ENCODE measurements at regions not wholly inside any gene's neighbourhood (a gene's known extent, or its start where the extent isn't known, plus 50 kb on each side); places are given as distances from the start of the nearest gene placed in this dataset.

- Histone ChIP-seq H3K4me1 (replicated peaks in 1 of 4; ENCODE audit: control insufficient read depth in 3 of 4, insufficient read depth in 4 of 4, low read length in 3 of 4) (peaks cover 4 to 13% (median 5%) of the 10 kb centered on the region in 4 experiments; a peak in 5 of 7 replicates), H3K27ac (ENCODE audit: low read depth, low read length) (no peak overlapping the region), H2BK5ac (ENCODE audit: low read depth, low read length) (no peak overlapping the region), H4K91ac (replicated peaks; ENCODE audit: insufficient read length, low read length) (no peak overlapping the region), H3K36me3 (ENCODE audit: control insufficient read depth in 2 of 4, insufficient read depth in 4 of 4, low read length in 3 of 4) (no peaks in the 10 kb centered on the region; a peak in 1 of 8 replicates), H2BK15ac (ENCODE audit: low read length) (no peak overlapping the region), H2AFZ (ENCODE audit: low read length) (no peak overlapping the region), H4K8ac (ENCODE audit: extremely low read depth, insufficient read depth, low read length) (no peak overlapping the region), H3K79me2 (ENCODE audit: control insufficient read depth in 1 of 2, insufficient read depth in 2 of 2, low read length in 2 of 2) (no peaks in the 10 kb centered on the region), H2BK20ac (ENCODE audit: low read length) (peak overlapping the region; percentile 66; the same call in 1 of the 2 replicates), H3K27me3 (replicated peaks in 1 of 4; ENCODE audit: control insufficient read depth in 3 of 4, extremely low read depth in 1 of 4, insufficient read depth in 3 of 4, low read length in 3 of 4) (no peaks in the 10 kb centered on the region), H3K9me3 (ENCODE audit: insufficient read depth in 2 of 2, low read depth in 1 of 2, low read length in 1 of 2) (no peaks in the 10 kb centered on the region), H3K14ac (ENCODE audit: insufficient read length) (no peak overlapping the region), H4K5ac (ENCODE audit: insufficient read length, low read depth, low read length) (no peak overlapping the region), H3K4me2 (ENCODE audit: insufficient read depth in 1 of 2, low read depth in 2 of 2, low read length in 2 of 2) (no peak overlapping the region), H3K23me2 (ENCODE audit: low read depth, low read length) (no peaks in the 10 kb centered on the region), H3K18ac (ENCODE audit: extremely low read depth, low read length) (no peak overlapping the region), H2BK12ac (ENCODE audit: low read depth, low read length) (peak overlapping the region; percentile 22; the same call in 1 of the 2 replicates), H3K9ac (replicated peaks in 1 of 4; ENCODE audit: extremely low read depth in 1 of 4, low read depth in 3 of 4, low read length in 3 of 4) (no peak overlapping the region), H3K4me3 (ENCODE audit: extremely low read depth in 1 of 4, insufficient read depth in 2 of 4, low read depth in 3 of 4, low read length in 4 of 4) (no peak overlapping the region), H3K79me1 (ENCODE audit: low read depth, low read length) (no peaks in the 10 kb centered on the region), H4K20me1 (replicated peaks in 1 of 2; ENCODE audit: control insufficient read depth in 1 of 2, insufficient read depth in 2 of 2, low read length in 2 of 2) (no peaks in the 10 kb centered on the region), H3K56ac (replicated peaks; ENCODE audit: insufficient read length, low read depth, low read length) (no peak overlapping the region), H2AK5ac (ENCODE audit: low read depth, low read length) (no peak overlapping the region), H2BK120ac (replicated peaks; ENCODE audit: low read depth, low read length) (no peak overlapping the region), H3K23ac (ENCODE audit: insufficient read length) (no peak overlapping the region), H3K4ac (replicated peaks; ENCODE audit: insufficient read length, low read depth, low read length) (no peak overlapping the region)
- WGBS, 2 experiments (ENCODE audit: extremely low coverage in 1 of 2, insufficient coverage in 1 of 2, insufficient read length in 1 of 2, insufficient replicate concordance in 2 of 2, low coverage in 1 of 2, low lambda C conversion rate in 2 of 2, missing lambda C conversion rate in 1 of 2): 94% methylated on average over 11 of the region's 11 CpGs; no CpG with 5 or more reads in 1 of the 2 experiments
- ChIA-PET CTCF (ENCODE audit: partially characterized antibody) (interaction anchor here (1.2 kb wide), 2 partner anchors 8 to 954 kb away, joined by 3 read pairs; no protein-coding TSS in a partner anchor), POLR2A (ENCODE audit: partially characterized antibody) (interaction anchor here (1.3 kb wide), 1 partner anchor 224 kb away, joined by 5 read pairs; no protein-coding TSS in a partner anchor)
- FAIRE-seq (no peak), DNase-seq (ENCODE audit: low read depth in 1 of 2, low spot score in 2 of 2) (no peak)
- TF ChIP-seq RFX5 (IDR thresholded peaks at IDR 0.05; ENCODE audit: borderline replicate concordance, low read depth, low read length) (no peak), MAX (IDR thresholded peaks at IDR 0.05) (no peak), POU5F1 (IDR thresholded peaks at IDR 0.05; ENCODE audit: low read depth, low read length) (no peak), SAP30 (IDR thresholded peaks at IDR 0.05; ENCODE audit: insufficient read depth, insufficient replicate concordance, low read length) (no peak), EZH2 (IDR thresholded peaks at IDR 0.05; ENCODE audit: low read depth, low read length, severe bottlenecking) (no peak), CEBPB (IDR thresholded peaks at IDR 0.05; ENCODE audit: low read depth, low read length) (no peak), JUN (IDR thresholded peaks at IDR 0.05; ENCODE audit: low read depth, low read length) (no peak), TAF1 (IDR thresholded peaks at IDR 0.05; ENCODE audit: low read depth, low read length) (no peak), YY1 (IDR thresholded peaks at IDR 0.05; ENCODE audit: low read depth, low read length) (no peak), TCF12 (IDR thresholded peaks at IDR 0.05; ENCODE audit: low read depth, low read length) (no peak), CTBP2 (IDR thresholded peaks at IDR 0.05; ENCODE audit: borderline replicate concordance, insufficient read depth, insufficient read length, low read length) (no peak)
- TF ChIP-seq, protein P1, sequence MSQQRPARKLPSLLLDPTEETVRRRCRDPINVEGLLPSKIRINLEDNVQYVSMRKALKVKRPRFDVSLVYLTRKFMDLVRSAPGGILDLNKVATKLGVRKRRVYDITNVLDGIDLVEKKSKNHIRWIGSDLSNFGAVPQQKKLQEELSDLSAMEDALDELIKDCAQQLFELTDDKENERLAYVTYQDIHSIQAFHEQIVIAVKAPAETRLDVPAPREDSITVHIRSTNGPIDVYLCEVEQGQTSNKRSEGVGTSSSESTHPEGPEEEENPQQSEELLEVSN (IDR thresholded peaks at IDR 0.05): no peak
These were observed 225.6 kb upstream of the IGFBP3 start for GRCh38 chr7:46146454-46147255.

Measured in H1 (cell line).